B cell (primary cell): ENCODE measurements at regions not wholly inside any gene's neighbourhood (a gene's known extent, or its start where the extent isn't known, plus 50 kb on each side); places are given as distances from the start of the nearest gene placed in this dataset.

Experiments
- ATAC-seq: fragments of 200-7000 bp; cut with Tn5 transposase; one replicate; pipeline ENCODE4 v1.10.0; 2021; ENCODE audit warnings: low read depth, mild to moderate bottlenecking, moderate number of reproducible peaks, moderate library complexity
- CTCF ChIA-PET: fragments of 350-600 bp; sonication (Branson Sonifier 250); formaldehyde crosslinking; loops from one replicate; lab custom pipeline; 2021; ENCODE audit warnings: antibody characterized with exemption, inconsistent platforms; lab: Charles Lee
- POLR2A ChIA-PET: fragments of 350-600 bp; sonication (Branson Sonifier 250); formaldehyde crosslinking; loops from one replicate; lab custom pipeline; 2021; ENCODE audit warnings: antibody characterized with exemption; lab: Charles Lee
- DNase-seq: peaks from one replicate; pipeline ENCODE4 v3.0.0; 2013
- H2AFZ ChIP-seq: 2 replicates; pipeline ENCODE4 v1.6.1; 2012; ENCODE audit warnings: mild to moderate bottlenecking, low read depth, low read length; ENCODE audit not compliant: insufficient read depth, poor library complexity, severe bottlenecking
- H3K27ac ChIP-seq, 2 donors: 1 replicate in 1 of 2; 2 replicates in 1 of 2; pipeline ENCODE4 v1.5.1; 2012 to 2013; ENCODE audit warnings: low read length in 2 of 2, mild to moderate bottlenecking in 2 of 2, moderate library complexity in 1 of 2
- H3K27me3 ChIP-seq, 4 experiments: fragments of 200-600 bp in 1 of 4; sonication (generic) in 1 of 4; replicated peaks in 1 of 4; 1 replicate in 2 of 4; 2 replicates in 2 of 4; pipeline versions ENCODE4 v1.6.1 to v1.7.0; 2013 to 2016; ENCODE audit warnings: low read length in 3 of 4, mild to moderate bottlenecking in 2 of 4, mixed read lengths in 1 of 4, moderate library complexity in 1 of 4; ENCODE audit not compliant: insufficient read depth in 4 of 4, control insufficient read depth in 3 of 4; ENCODE audit errors: control extremely low read depth in 1 of 4
- H3K36me3 ChIP-seq, 2 experiments: replicated peaks in 1 of 2; 1 replicate in 1 of 2; 2 replicates in 1 of 2; pipeline versions ENCODE4 v1.6.1 to v1.7.1; 2013; ENCODE audit warnings: low read length in 1 of 2; ENCODE audit not compliant: insufficient read depth in 2 of 2, control insufficient read depth in 1 of 2; ENCODE audit errors: control extremely low read depth in 1 of 2, extremely low read depth in 1 of 2
- H3K4me1 ChIP-seq, 2 donors: fragments of 200-600 bp in 1 of 2; sonication (generic) in 1 of 2; 1 replicate in 1 of 2; 2 replicates in 1 of 2; pipeline versions ENCODE4 v1.5.1 to v1.6.1; 2013 to 2017; ENCODE audit warnings: low read length in 2 of 2; ENCODE audit not compliant: control insufficient read depth in 2 of 2, insufficient read depth in 2 of 2
- H3K4me2 ChIP-seq: replicated peaks from 2 replicates; pipeline ENCODE3; 2012; ENCODE audit warnings: mild to moderate bottlenecking, low read depth, low read length; ENCODE audit not compliant: poor library complexity, severe bottlenecking
- H3K4me3 ChIP-seq, 5 experiments: fragments of 200-600 bp in 1 of 5; sonication (generic) in 1 of 5; 1 replicate in 3 of 5; 2 replicates in 2 of 5; pipeline versions ENCODE4 v1.5.1 to v1.7.0; 2011 to 2016; ENCODE audit warnings: low read length in 4 of 5, mild to moderate bottlenecking in 4 of 5, low read depth in 2 of 5, control low read depth in 1 of 5, moderate library complexity in 1 of 5; ENCODE audit not compliant: insufficient read depth in 1 of 5; ENCODE audit errors: control extremely low read depth in 1 of 5, extremely low read depth in 1 of 5
- H3K79me2 ChIP-seq: fragments of 200-600 bp; sonication (generic); one replicate; pipeline ENCODE4 v1.6.0; 2016; ENCODE audit warnings: low read length; ENCODE audit not compliant: control insufficient read depth, insufficient read depth
- H3K9ac ChIP-seq: fragments of 200-600 bp; sonication (generic); 2 replicates; pipeline ENCODE4 v1.6.1; 2017; ENCODE audit warnings: mild to moderate bottlenecking, low read length, moderate library complexity
- H3K9me3 ChIP-seq, 3 donors: one replicate each; pipeline versions ENCODE4 v1.6.1 to v1.7.1; 2013; ENCODE audit warnings: low read length in 2 of 3; ENCODE audit not compliant: control insufficient read depth in 2 of 3, insufficient read depth in 1 of 3; ENCODE audit errors: control extremely low read depth in 1 of 3
- H4K20me1 ChIP-seq: 2 replicates; pipeline ENCODE4 v1.6.0; 2012; ENCODE audit warnings: mild to moderate bottlenecking, low read length; ENCODE audit not compliant: insufficient read depth, control insufficient read depth, poor library complexity, severe bottlenecking
- H3K27ac Mint-ChIP-seq: one replicate; pipeline ENCODE4 v1.8.0; 2021; ENCODE audit warnings: mixed read lengths
- H3K27me3 Mint-ChIP-seq: one replicate; pipeline ENCODE4 v1.8.0; 2021; ENCODE audit warnings: mixed read lengths
- H3K4me1 Mint-ChIP-seq: one replicate; pipeline ENCODE4 v1.8.0; 2021; ENCODE audit warnings: mixed read lengths
- H3K4me3 Mint-ChIP-seq: one replicate; pipeline ENCODE4 v1.8.0; 2021; ENCODE audit warnings: mixed read lengths
- H3K9me3 Mint-ChIP-seq: one replicate; pipeline ENCODE4 v1.8.0; 2022; ENCODE audit warnings: mixed read lengths; ENCODE audit not compliant: insufficient read depth
- EZH2 ChIP-seq: IDR thresholded peaks from 2 replicates; pipeline ENCODE4 v1.6.1; 2012; ENCODE audit warnings: borderline replicate concordance, low read depth, mild to moderate bottlenecking, moderate library complexity, low read length; ENCODE audit not compliant: insufficient read depth, poor library complexity, severe bottlenecking
- WGBS: methylation state at CpG from one replicate; pipeline ENCODE4 v1.1.5; 2013; ENCODE audit warnings: missing lambda C conversion rate; ENCODE audit not compliant: insufficient coverage; 5-methylcytosine and 5-hydroxymethylcytosine counted together
- intact Hi-C: fragments of 100-400 bp; cut with micrococcal nuclease; formaldehyde crosslinking; loops from one replicate; pipeline ENCODE4 v1.10.0; 2022
- TF ChIP-seq, protein P1 (sequence below): fragments of 200-600 bp; IDR thresholded peaks from one replicate; pipeline ENCODE4 v1.8.0; 2022; ENCODE audit warnings: antibody characterized with exemption, mild to moderate bottlenecking

DNA sequence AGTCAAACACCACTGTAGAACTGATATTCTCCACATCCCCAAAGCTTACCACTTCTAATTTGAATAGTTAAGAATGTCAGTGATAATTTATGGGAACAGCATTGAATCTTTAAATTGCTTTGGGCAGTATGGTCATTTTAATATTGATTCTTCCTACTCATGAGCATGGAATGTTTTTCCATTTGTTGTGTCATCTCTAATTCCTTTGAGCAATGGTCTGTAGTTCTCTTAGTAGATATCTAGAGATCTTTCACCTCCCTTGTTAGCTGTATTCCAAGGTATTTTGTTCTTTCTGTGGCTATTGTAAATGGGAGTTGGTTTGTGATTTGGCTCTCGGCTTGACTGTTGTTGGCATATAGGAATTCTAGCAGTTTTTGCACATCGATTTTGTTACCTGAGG is 1341.8 kb upstream of the CDH9 start:
- 90% methylated on average over 2 of the region's 2 CpGs for WGBS
- DNase-seq = no peak
- Mint-ChIP-seq H3K27me3 (no peaks in the 10 kb centered on the region), H3K27ac (no peak overlapping the region), H3K4me3 (no peak overlapping the region), H3K4me1 (no peaks in the 10 kb centered on the region), H3K9me3 (no peaks in the 10 kb centered on the region)
- Histone ChIP-seq H3K9me3 (peaks cover 0 to 2% (median 0%) of the 10 kb centered on the region in 3 donors), H3K4me2 (no peak overlapping the region), H2AFZ (no peak overlapping the region), H3K27ac (no peak overlapping the region), H3K36me3 (no peaks in the 10 kb centered on the region), H3K4me3 (no peak overlapping the region), H4K20me1 (no peaks in the 10 kb centered on the region), H3K79me2 (no peaks in the 10 kb centered on the region), H3K4me1 (no peaks in the 10 kb centered on the region), H3K27me3 (no peaks in the 10 kb centered on the region), H3K9ac (no peak overlapping the region)
- TF ChIP-seq, protein P1, sequence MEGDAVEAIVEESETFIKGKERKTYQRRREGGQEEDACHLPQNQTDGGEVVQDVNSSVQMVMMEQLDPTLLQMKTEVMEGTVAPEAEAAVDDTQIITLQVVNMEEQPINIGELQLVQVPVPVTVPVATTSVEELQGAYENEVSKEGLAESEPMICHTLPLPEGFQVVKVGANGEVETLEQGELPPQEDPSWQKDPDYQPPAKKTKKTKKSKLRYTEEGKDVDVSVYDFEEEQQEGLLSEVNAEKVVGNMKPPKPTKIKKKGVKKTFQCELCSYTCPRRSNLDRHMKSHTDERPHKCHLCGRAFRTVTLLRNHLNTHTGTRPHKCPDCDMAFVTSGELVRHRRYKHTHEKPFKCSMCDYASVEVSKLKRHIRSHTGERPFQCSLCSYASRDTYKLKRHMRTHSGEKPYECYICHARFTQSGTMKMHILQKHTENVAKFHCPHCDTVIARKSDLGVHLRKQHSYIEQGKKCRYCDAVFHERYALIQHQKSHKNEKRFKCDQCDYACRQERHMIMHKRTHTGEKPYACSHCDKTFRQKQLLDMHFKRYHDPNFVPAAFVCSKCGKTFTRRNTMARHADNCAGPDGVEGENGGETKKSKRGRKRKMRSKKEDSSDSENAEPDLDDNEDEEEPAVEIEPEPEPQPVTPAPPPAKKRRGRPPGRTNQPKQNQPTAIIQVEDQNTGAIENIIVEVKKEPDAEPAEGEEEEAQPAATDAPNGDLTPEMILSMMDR = no peak
- no peak for TF ChIP-seq EZH2
- ChIA-PET POLR2A (no interaction called here), CTCF (no interaction called here)
- intact Hi-C loops = no loop called here
- no peak for ATAC-seq

DNA sequence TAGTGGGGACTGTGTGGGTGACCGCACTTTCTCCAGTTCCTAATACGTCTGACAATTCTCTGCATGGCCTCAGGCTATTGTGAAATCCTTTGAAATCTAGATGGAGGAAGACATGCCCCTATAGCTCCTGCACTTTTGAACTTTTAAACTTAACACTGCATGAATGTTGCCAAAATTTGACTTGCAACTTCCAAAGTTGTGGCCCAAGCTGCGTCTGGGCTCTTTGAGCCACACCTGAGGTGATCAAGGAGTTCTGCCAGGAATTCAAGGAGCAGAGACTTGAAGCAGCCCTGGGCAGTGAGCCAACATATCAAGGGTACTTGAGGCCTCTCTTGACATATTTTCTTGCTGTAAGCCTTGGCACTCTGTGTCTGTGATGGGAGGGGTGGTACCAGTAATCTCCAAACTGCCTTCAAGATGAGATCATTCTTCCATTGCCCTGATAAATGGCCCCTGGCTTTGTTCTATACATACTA is 1336.1 kb upstream of the CDH9 start:
- no peaks in the 10 kb centered on the region for H3K27me3 ChIP-seq
- H3K4me3 ChIP-seq = no peak overlapping the region
- H3K4me2 ChIP-seq = no peak overlapping the region
- 84% methylated on average over 3 of the region's 3 CpGs for WGBS
- ChIA-PET POLR2A (no interaction called here), CTCF (no interaction called here)
- no peak overlapping the region for H3K9ac ChIP-seq
- H2AFZ ChIP-seq = no peak overlapping the region
- no peaks in the 10 kb centered on the region for H3K36me3 ChIP-seq
- H3K27ac ChIP-seq = no peak overlapping the region
- Mint-ChIP-seq H3K9me3 (no peaks in the 10 kb centered on the region), H3K4me3 (no peak overlapping the region), H3K27me3 (no peaks in the 10 kb centered on the region), H3K27ac (no peak overlapping the region), H3K4me1 (no peaks in the 10 kb centered on the region)
- H3K4me1 ChIP-seq = no peaks in the 10 kb centered on the region
- no peaks in the 10 kb centered on the region for H3K79me2 ChIP-seq
- no peaks in the 10 kb centered on the region for H4K20me1 ChIP-seq
- no peaks in the 10 kb centered on the region for H3K9me3 ChIP-seq
- intact Hi-C loops = no loop called here
- TF ChIP-seq, protein P1 = no peak
- TF ChIP-seq EZH2 = no peak
- ATAC-seq (no peak), DNase-seq (no peak)
